ENCODE measurements at regions not wholly inside any gene's neighbourhood (a gene's known extent, or its start where the extent isn't known, plus 50 kb on each side); places are given as distances from the start of the nearest gene placed in this dataset.
"Not testable (repeated sequence)": the region's sequence is repeated elsewhere in the genome, so short reads cannot be mapped to it uniquely, and the experiment has no call there.

DNA sequence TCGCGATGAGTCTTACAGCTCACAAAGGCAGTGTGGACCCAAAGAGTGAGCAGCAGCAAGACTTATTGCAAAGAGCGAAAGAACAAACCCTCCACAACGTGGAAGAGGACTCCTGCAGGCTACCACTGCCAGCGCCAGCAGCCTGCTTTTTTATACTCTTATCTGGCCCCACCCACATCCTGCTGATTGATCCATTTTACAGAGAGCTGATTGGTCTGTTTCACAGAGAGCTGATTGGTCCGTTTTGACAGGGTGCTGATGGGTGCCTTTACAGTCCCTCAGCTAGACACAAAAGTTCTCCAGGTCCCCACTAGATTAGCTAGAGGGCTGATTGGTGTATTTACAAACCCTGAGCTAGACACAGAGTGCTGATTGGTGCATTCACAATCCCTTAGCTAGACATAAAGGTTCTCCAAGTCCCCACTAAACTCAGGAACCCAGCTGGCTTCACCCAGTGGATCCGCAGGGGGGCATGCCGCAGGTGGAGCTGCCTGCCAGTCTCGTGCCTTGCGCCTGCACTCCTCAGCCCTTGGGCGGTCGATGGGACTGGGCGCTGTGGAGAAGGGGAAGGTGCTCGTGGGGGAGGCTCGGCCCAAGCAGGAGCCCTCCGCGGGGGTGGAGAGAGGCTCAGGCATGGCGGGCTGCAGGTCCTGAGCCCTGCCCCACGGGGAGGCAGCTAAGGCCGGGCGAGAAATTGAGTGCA lies 75.7 kb downstream of the QDPR start:
- H3K4me3 Mint-ChIP-seq; H3K27me3 Mint-ChIP-seq; H3K27ac Mint-ChIP-seq; H3K9me3 Mint-ChIP-seq; H3K36me3 Mint-ChIP-seq (ENCODE audit: low read depth); H3K4me1 Mint-ChIP-seq; DNase-seq; ATAC-seq: not testable (repeated sequence)

GRCh38 chr4:17433827-17434226 lies 78.1 kb downstream of the QDPR start:
- no peak overlapping the region for H3K4me3 Mint-ChIP-seq
- H3K4me1 Mint-ChIP-seq = no peaks in the 10 kb centered on the region
- H3K27ac Mint-ChIP-seq = no peak overlapping the region
- H3K36me3 Mint-ChIP-seq (ENCODE audit: low read depth) = no peaks in the 10 kb centered on the region
- ATAC-seq (no peak), DNase-seq (no peak)
- no peaks in the 10 kb centered on the region for H3K9me3 Mint-ChIP-seq
- H3K27me3 Mint-ChIP-seq = no peaks in the 10 kb centered on the region

GRCh38 chr4:17427991-17428390 lies 83.9 kb downstream of the QDPR start:
- Mint-ChIP-seq H3K9me3 (no peaks in the 10 kb centered on the region), H3K4me3 (no peak overlapping the region), H3K4me1 (no peaks in the 10 kb centered on the region), H3K36me3 (ENCODE audit: low read depth) (no peaks in the 10 kb centered on the region), H3K27ac (no peak overlapping the region), H3K27me3 (no peaks in the 10 kb centered on the region)
- DNase-seq (no peak), ATAC-seq (no peak)

DNA sequence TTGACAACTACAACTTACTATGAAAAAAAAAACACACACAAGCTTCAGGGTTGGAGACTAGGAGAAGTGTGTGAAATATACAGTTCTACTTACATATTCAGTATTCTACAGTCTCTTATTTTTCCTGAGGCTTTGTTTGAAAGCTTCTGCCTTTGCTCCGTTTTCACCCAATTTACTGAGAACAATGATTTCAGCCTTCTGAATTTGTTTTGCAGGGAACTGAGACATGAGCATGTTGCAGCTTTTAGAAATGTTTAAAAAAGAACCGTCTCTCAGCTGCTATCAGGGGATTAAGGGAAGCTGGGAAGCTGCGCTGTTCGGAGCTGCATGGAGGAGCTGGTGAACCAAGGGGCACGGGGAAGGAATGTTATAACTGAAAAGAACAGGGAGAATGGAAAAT lies 85.7 kb downstream of the QDPR start:
- Mint-ChIP-seq H3K36me3 (ENCODE audit: low read depth) (no peaks in the 10 kb centered on the region), H3K9me3 (no peaks in the 10 kb centered on the region), H3K4me3 (no peak overlapping the region), H3K27me3 (no peaks in the 10 kb centered on the region), H3K27ac (no peak overlapping the region), H3K4me1 (no peaks in the 10 kb centered on the region)
- DNase-seq (no peak), ATAC-seq (no peak)

DNA sequence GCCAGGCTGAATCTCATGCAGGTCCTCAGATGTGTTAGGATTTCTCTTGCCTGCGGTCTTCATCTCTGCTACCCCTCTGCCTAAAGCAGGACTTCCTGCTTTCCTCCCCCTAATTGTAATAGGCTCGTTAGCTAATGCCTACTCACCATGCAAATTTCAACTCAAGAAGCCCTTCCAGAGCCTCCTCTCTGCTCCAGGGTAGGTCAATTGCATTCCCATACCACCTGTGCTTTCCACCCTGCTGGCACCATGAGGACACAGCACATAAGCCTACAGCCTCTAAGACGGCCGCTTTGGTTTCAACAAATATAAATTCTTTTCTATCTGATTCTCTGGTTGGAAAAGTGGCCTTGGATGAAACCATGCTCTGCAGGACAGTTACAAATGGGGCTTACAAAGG lies 93.9 kb downstream of the QDPR start:
- no peak overlapping the region for H3K4me3 Mint-ChIP-seq
- peaks cover 2% of the 10 kb centered on the region for H3K27me3 Mint-ChIP-seq
- ATAC-seq (no peak), DNase-seq (no peak)
- no peaks in the 10 kb centered on the region for H3K4me1 Mint-ChIP-seq
- H3K27ac Mint-ChIP-seq = no peak overlapping the region
- H3K9me3 Mint-ChIP-seq = peaks cover 17% of the 10 kb centered on the region
- H3K36me3 Mint-ChIP-seq (ENCODE audit: low read depth) = no peaks in the 10 kb centered on the region

DNA sequence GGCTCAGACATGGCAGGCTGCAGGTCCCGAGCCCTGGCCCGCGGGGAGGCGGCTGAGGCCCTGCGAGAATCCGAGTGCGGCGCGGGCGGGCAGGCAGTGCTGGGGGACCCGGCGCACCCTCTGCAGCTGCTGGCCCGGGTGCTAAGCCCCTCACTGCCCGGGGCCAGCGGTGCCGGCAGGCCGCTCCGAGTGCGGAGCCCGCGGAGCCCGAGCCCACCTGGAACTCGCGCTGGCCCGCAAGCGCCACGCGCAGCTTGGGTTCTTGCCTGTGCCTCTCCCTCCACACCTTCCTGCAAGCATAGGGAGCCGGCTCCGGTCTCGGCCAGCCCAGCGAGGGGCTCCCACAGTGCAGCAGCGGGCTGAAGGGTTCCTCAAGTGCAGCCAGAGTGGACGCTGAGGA lies 97.5 kb downstream of the QDPR start:
- peaks cover 2% of the 10 kb centered on the region for H3K27me3 Mint-ChIP-seq
- DNase-seq (no peak), ATAC-seq (no peak)
- no peak overlapping the region for H3K4me3 Mint-ChIP-seq
- H3K36me3 Mint-ChIP-seq (ENCODE audit: low read depth) = no peaks in the 10 kb centered on the region
- H3K9me3 Mint-ChIP-seq = peaks cover 17% of the 10 kb centered on the region
- no peaks in the 10 kb centered on the region for H3K4me1 Mint-ChIP-seq
- H3K27ac Mint-ChIP-seq = no peak overlapping the region

- Mint-ChIP-seq H3K27ac (no peak overlapping the region), H3K4me1 (no peaks in the 10 kb centered on the region), H3K27me3 (peaks cover 3% of the 10 kb centered on the region), H3K9me3 (no peaks in the 10 kb centered on the region), H3K36me3 (ENCODE audit: low read depth) (no peaks in the 10 kb centered on the region), H3K4me3 (no peak overlapping the region)
- no peak for DNase-seq
- no peak for ATAC-seq
Measured at GRCh38 chr4:17400686-17401085, 111.2 kb downstream of the QDPR start.

DNA sequence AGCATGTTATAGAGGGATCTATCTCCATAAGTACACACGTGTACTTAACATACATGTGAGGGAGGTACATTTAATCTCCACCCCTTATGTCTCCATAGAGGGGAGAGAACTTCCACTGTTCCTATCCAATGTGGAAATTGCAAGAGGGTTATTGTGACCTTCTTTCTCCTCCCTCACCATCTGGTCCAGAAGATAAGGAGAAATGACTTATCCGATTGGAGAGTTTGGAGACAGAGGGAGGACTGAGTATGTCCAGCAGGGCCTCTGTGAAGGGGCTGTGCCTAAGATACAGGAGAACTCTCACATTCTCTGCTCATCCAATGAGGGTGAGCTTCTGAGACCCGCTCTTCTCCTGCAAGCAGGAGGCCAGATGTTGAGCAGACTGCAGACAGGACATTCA lies 113.1 kb downstream of the QDPR start:
- H3K4me1 Mint-ChIP-seq = no peaks in the 10 kb centered on the region
- H3K27ac Mint-ChIP-seq = no peak overlapping the region
- H3K4me3 Mint-ChIP-seq = no peak overlapping the region
- H3K27me3 Mint-ChIP-seq = peaks cover 3% of the 10 kb centered on the region
- DNase-seq (no peak), ATAC-seq (no peak)
- H3K9me3 Mint-ChIP-seq = no peaks in the 10 kb centered on the region
- H3K36me3 Mint-ChIP-seq (ENCODE audit: low read depth) = no peaks in the 10 kb centered on the region

DNA sequence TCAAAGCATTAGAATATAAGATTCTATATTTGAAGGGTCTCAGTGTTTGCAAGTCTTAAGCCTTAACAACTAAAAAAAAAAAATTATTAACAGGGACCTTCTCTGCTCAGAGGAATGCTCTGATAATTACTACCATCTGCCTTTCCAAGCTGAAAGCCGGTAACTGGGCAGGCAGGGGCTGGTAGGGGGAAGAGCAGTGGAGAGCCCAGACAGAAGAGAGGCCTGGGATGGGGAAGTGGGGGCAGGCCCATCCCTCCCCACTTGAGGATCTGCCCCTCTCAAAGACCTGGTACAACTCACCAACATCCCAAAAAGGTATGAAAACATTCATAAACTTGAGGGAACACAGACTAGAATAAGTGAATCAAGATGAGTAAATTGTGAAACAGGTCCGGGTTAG lies 113.9 kb downstream of the QDPR start:
- no peaks in the 10 kb centered on the region for H3K4me1 Mint-ChIP-seq
- no peaks in the 10 kb centered on the region for H3K9me3 Mint-ChIP-seq
- no peak for ATAC-seq
- no peaks in the 10 kb centered on the region for H3K27me3 Mint-ChIP-seq
- no peak for DNase-seq
- no peak overlapping the region for H3K4me3 Mint-ChIP-seq
- H3K36me3 Mint-ChIP-seq (ENCODE audit: low read depth) = no peaks in the 10 kb centered on the region
- no peak overlapping the region for H3K27ac Mint-ChIP-seq

GRCh38 chr4:17397611-17398010 lies 114.3 kb downstream of the QDPR start:
- Mint-ChIP-seq H3K36me3 (ENCODE audit: low read depth) (no peaks in the 10 kb centered on the region), H3K4me1 (no peaks in the 10 kb centered on the region), H3K27me3 (no peaks in the 10 kb centered on the region), H3K9me3 (no peaks in the 10 kb centered on the region), H3K4me3 (no peak overlapping the region), H3K27ac (no peak overlapping the region)
- no peak for ATAC-seq
- no peak for DNase-seq

DNA sequence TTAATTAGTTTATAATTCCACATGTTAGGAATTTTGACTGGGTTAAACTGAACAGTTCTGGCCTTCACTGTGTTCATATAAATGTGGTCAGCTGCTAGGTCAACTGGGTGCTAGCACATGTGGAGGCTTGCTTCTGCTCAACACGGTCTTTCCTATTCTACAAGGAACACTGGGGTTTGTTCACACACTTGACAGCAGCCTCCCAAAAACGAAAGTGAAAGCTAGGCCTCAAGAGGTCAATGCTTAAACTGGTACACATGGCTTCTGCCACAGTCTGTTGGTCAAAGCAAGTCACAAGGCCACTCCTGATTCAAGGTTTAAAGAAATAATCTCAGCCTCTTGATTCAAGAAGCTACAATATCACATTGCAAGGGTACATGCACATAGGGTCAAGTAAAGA lies 126.5 kb downstream of the QDPR start:
- DNase-seq = no peak
- H3K4me1 Mint-ChIP-seq = peaks cover 16% of the 10 kb centered on the region
- H3K27me3 Mint-ChIP-seq = no peaks in the 10 kb centered on the region
- H3K27ac Mint-ChIP-seq = peak overlapping the region; percentile 44
- peak; percentile 40 for ATAC-seq
- H3K4me3 Mint-ChIP-seq = no peak overlapping the region
- H3K9me3 Mint-ChIP-seq = peaks cover 8% of the 10 kb centered on the region
- H3K36me3 Mint-ChIP-seq (ENCODE audit: low read depth) = peaks cover 4% of the 10 kb centered on the region

DNA sequence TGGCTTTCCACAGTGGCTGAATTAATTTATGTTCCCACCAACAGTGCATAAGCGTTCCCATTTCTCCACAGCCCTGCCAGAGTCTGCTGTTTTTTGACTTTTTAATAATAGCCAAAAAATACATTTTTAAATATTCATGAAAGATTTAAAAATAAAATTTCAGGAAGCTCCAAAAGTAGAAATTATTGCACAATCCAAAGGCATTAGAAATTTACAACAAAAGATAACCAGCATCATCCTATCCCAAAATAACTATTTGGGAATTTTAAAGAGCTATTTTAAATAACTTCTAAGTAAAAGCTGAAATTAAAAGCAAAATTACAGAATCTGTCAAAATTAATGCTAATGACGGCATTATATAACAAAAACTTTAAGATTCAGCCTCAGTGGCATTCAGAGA lies 131.5 kb downstream of the QDPR start:
- DNase-seq (no peak), ATAC-seq (no peak)
- peaks cover 3% of the 10 kb centered on the region for H3K27me3 Mint-ChIP-seq
- H3K9me3 Mint-ChIP-seq = no peaks in the 10 kb centered on the region
- H3K36me3 Mint-ChIP-seq (ENCODE audit: low read depth) = no peaks in the 10 kb centered on the region
- no peak overlapping the region for H3K27ac Mint-ChIP-seq
- H3K4me3 Mint-ChIP-seq = no peak overlapping the region
- H3K4me1 Mint-ChIP-seq = peaks cover 8% of the 10 kb centered on the region

DNA sequence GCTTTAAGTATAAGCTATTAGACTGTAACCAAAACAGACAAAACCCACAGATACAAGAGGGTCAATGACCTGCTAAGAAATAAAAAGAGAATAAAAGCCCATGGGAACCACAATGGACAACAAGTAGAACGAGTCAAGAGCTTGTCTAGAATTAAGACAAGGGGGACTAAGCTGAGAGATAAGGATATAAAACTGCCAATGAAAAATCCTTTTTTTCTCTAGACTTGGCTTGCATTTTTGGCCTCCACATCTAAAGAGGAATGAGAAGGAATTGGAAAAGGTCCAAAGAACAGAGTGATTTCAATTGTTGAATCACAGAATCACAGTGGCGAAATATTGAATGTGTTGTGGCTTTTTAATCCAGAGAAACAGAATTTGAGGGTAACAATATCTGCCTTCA lies 135.7 kb downstream of the QDPR start:
- H3K36me3 Mint-ChIP-seq (ENCODE audit: low read depth) = no peaks in the 10 kb centered on the region
- peaks cover 5% of the 10 kb centered on the region for H3K27me3 Mint-ChIP-seq
- no peaks in the 10 kb centered on the region for H3K9me3 Mint-ChIP-seq
- no peak overlapping the region for H3K4me3 Mint-ChIP-seq
- no peaks in the 10 kb centered on the region for H3K4me1 Mint-ChIP-seq
- DNase-seq (no peak), ATAC-seq (no peak)
- no peak overlapping the region for H3K27ac Mint-ChIP-seq

DNA sequence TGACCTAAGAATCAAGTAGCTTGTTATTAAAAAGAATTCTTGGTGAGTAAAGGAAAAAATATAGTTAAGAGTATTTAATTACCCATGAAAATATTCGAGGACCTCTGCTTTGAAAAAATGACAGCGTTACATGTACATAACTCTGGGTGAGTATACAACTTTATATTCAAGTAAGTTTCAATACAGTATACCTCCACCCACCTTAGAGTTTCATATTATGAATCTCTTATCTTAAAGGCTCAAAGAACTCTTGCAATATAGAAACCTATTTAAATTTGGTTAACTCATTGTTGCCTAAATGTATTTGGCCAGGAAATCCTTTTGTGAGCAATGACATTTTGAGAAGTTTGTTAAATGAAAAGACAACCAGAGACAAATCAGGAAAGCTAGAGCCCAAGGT lies 138.2 kb downstream of the QDPR start:
- Mint-ChIP-seq H3K27me3 (peaks cover 5% of the 10 kb centered on the region), H3K36me3 (ENCODE audit: low read depth) (no peaks in the 10 kb centered on the region), H3K9me3 (no peaks in the 10 kb centered on the region), H3K4me1 (no peaks in the 10 kb centered on the region), H3K27ac (no peak overlapping the region), H3K4me3 (no peak overlapping the region)
- no peak for DNase-seq
- ATAC-seq = no peak

DNA sequence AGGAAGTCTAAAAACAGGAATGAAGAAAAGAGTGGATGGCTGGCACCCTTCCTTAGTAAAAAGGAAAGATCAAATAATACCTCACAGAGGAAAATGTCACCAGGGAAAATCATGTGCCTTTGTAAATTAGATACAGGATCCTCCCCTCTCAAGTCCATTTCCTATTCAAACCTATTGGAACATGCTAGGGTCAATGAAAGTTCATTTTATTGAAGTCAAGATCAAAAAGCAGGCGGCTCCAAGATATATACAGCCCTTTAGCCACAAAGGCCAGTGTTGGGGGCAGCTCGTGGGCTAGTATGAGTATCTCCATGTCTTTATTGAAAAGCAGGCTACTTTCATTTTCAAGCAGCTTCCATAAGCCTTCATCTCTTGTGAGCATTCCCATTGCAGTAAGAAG lies 141.1 kb downstream of the QDPR start:
- Mint-ChIP-seq H3K27ac (no peak overlapping the region), H3K4me3 (no peak overlapping the region), H3K9me3 (no peaks in the 10 kb centered on the region), H3K4me1 (no peaks in the 10 kb centered on the region), H3K36me3 (ENCODE audit: low read depth) (no peaks in the 10 kb centered on the region), H3K27me3 (peaks cover 2% of the 10 kb centered on the region)
- DNase-seq (no peak), ATAC-seq (no peak)

DNA sequence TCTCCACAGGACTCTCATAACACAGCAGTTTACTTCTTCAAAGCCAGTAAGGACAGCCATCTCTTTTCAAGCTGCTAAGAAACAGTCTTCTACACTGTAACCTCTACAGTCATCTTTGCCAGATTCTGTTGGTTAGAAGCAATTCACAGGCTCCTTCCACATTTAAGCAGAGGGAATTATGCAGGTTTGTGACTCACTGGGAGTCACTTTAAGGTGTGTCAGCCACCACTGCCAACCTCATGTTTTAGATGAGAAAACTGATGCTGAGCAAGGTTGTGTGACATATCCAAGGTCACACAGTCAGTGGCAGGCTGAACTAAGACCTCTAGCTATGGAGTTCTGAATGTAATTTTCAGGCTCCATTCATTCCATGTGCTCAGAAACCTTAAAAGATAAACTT lies 143.5 kb downstream of the QDPR start:
- Mint-ChIP-seq H3K9me3 (no peaks in the 10 kb centered on the region), H3K4me3 (no peak overlapping the region), H3K27ac (no peak overlapping the region), H3K27me3 (no peaks in the 10 kb centered on the region), H3K36me3 (ENCODE audit: low read depth) (no peaks in the 10 kb centered on the region), H3K4me1 (no peaks in the 10 kb centered on the region)
- ATAC-seq (peak; percentile 33), DNase-seq (no peak)
